H1 (cell line): ENCODE measurements at regions not wholly inside any gene's neighbourhood (a gene's known extent, or its start where the extent isn't known, plus 50 kb on each side); places are given as distances from the start of the nearest gene placed in this dataset.

ENCODE experiments used
- CTCF ChIA-PET: fragments of 300-600 bp; sonication (Branson Sonifier 250); formaldehyde crosslinking; loops from one replicate; lab custom pipeline; 2021; ENCODE audit not compliant: partially characterized antibody; lab: Charles Lee
- POLR2A ChIA-PET: fragments of 300-600 bp; sonication (Branson Sonifier 250); formaldehyde crosslinking; loops from one replicate; lab custom pipeline; 2021; ENCODE audit warnings: inconsistent platforms; ENCODE audit not compliant: partially characterized antibody; lab: Charles Lee
- DNase-seq, 2 experiments: peaks; one replicate each; pipeline versions ENCODE4 v3.0.0 to v3.0.0-alpha.2; 2010 to 2022; ENCODE audit warnings: low spot score in 2 of 2, low read depth in 1 of 2, mixed read lengths in 1 of 2
- FAIRE-seq: peaks from 2 replicates; lab custom pipeline; 2011; peaks lifted over from hg19 to GRCh38; lab: Jason Lieb, UNC
- H2AFZ ChIP-seq: 2 replicates; pipeline ENCODE4 v1.8.1; 2012; ENCODE audit warnings: low read length, inconsistent platforms
- H2AK5ac ChIP-seq: 2 replicates; pipeline ENCODE4 v1.6.1; 2013; ENCODE audit warnings: low read depth, low read length
- H2BK120ac ChIP-seq: replicated peaks from 2 replicates; pipeline ENCODE3; 2013; ENCODE audit warnings: low read depth, low read length, inconsistent platforms
- H2BK12ac ChIP-seq: 2 replicates; pipeline ENCODE4 v1.6.1; 2013; ENCODE audit warnings: low read depth, low read length
- H2BK15ac ChIP-seq: 2 replicates; pipeline ENCODE4 v1.6.1; 2013; ENCODE audit warnings: low read length
- H2BK20ac ChIP-seq: 2 replicates; pipeline ENCODE4 v1.6.1; 2013; ENCODE audit warnings: low read length
- H2BK5ac ChIP-seq: 2 replicates; pipeline ENCODE4 v1.6.1; 2013; ENCODE audit warnings: low read depth, low read length
- H3K14ac ChIP-seq: 2 replicates; pipeline ENCODE4 v1.6.1; 2013; ENCODE audit warnings: inconsistent platforms; ENCODE audit not compliant: insufficient read length
- H3K18ac ChIP-seq: 2 replicates; pipeline ENCODE4 v1.6.1; 2013; ENCODE audit warnings: low read length; ENCODE audit errors: extremely low read depth
- H3K23ac ChIP-seq: 2 replicates; pipeline ENCODE4 v1.6.1; 2013; ENCODE audit warnings: inconsistent platforms; ENCODE audit not compliant: insufficient read length
- H3K23me2 ChIP-seq: 2 replicates; pipeline ENCODE4 v1.6.1; 2013; ENCODE audit warnings: low read depth, low read length
- H3K27ac ChIP-seq: 2 replicates; pipeline ENCODE4 v1.6.1; 2011; ENCODE audit warnings: low read depth, low read length, inconsistent platforms
- H3K27me3 ChIP-seq, 4 experiments: replicated peaks in 1 of 4; 1 replicate in 1 of 4; 2 replicates in 3 of 4; pipeline versions ENCODE4 v1.6.1 to v1.8.1; 2011 to 2013; ENCODE audit warnings: low read length in 3 of 4, mild to moderate bottlenecking in 3 of 4, inconsistent platforms in 2 of 4, mixed read lengths in 2 of 4, moderate library complexity in 1 of 4; ENCODE audit not compliant: control insufficient read depth in 3 of 4, insufficient read depth in 3 of 4; ENCODE audit errors: extremely low read depth in 1 of 4
- H3K36me3 ChIP-seq, 4 experiments: 2 replicates each; pipeline versions ENCODE4 v1.6.1 to v1.8.1; 2011 to 2013; ENCODE audit warnings: mild to moderate bottlenecking in 4 of 4, low read length in 3 of 4, moderate library complexity in 2 of 4, control low read depth in 1 of 4, inconsistent platforms in 1 of 4; ENCODE audit not compliant: insufficient read depth in 4 of 4, control insufficient read depth in 2 of 4
- H3K4ac ChIP-seq: replicated peaks from 2 replicates; pipeline ENCODE3; 2013; ENCODE audit warnings: low read length, low read depth, mixed read lengths, inconsistent platforms; ENCODE audit not compliant: insufficient read length
- H3K4me1 ChIP-seq, 4 experiments: replicated peaks in 1 of 4; 1 replicate in 1 of 4; 2 replicates in 3 of 4; pipeline versions ENCODE4 v1.6.1 to v1.8.1; 2011 to 2013; ENCODE audit warnings: low read length in 3 of 4, inconsistent platforms in 2 of 4, mixed read lengths in 1 of 4; ENCODE audit not compliant: insufficient read depth in 4 of 4, control insufficient read depth in 3 of 4
- H3K4me2 ChIP-seq, 2 experiments: 2 replicates each; pipeline versions ENCODE4 v1.6.1 to v1.8.1; 2011 to 2013; ENCODE audit warnings: low read depth in 2 of 2, low read length in 2 of 2, control low read depth in 1 of 2, inconsistent platforms in 1 of 2, mild to moderate bottlenecking in 1 of 2; ENCODE audit not compliant: insufficient read depth in 1 of 2
- H3K4me3 ChIP-seq, 4 experiments: fragments of 200-600, 300-600 bp in 1 of 4; sonication (generic), shearing (Covaris generic), sonication (Bioruptor Twin) in 1 of 4; 2 replicates each; pipeline versions ENCODE4 v1.5.1 to v1.8.1; 2011 to 2016; ENCODE audit warnings: low read length in 4 of 4, low read depth in 3 of 4, control low read depth in 2 of 4, inconsistent platforms in 2 of 4, mild to moderate bottlenecking in 2 of 4, mixed read lengths in 1 of 4, moderate library complexity in 1 of 4; ENCODE audit not compliant: insufficient read depth in 2 of 4; ENCODE audit errors: extremely low read depth in 1 of 4
- H3K56ac ChIP-seq: replicated peaks from 2 replicates; pipeline ENCODE3; 2013; ENCODE audit warnings: low read depth, mild to moderate bottlenecking, mixed read lengths, low read length, inconsistent platforms; ENCODE audit not compliant: insufficient read length
- H3K79me1 ChIP-seq: 2 replicates; pipeline ENCODE4 v1.6.1; 2013; ENCODE audit warnings: low read depth, low read length, control low read depth
- H3K79me2 ChIP-seq, 2 experiments: 2 replicates each; pipeline versions ENCODE4 v1.6.1 to v1.8.1; 2012 to 2013; ENCODE audit warnings: low read length in 2 of 2, mild to moderate bottlenecking in 2 of 2, inconsistent platforms in 1 of 2; ENCODE audit not compliant: insufficient read depth in 2 of 2, control insufficient read depth in 1 of 2
- H3K9ac ChIP-seq, 4 experiments: replicated peaks in 1 of 4; 1 replicate in 1 of 4; 2 replicates in 3 of 4; pipeline versions ENCODE4 v1.6.1 to v1.8.1; 2011 to 2013; ENCODE audit warnings: low read depth in 3 of 4, low read length in 3 of 4, control low read depth in 2 of 4, mild to moderate bottlenecking in 2 of 4, moderate library complexity in 2 of 4, inconsistent platforms in 1 of 4; ENCODE audit errors: extremely low read depth in 1 of 4
- H3K9me3 ChIP-seq, 2 experiments: 2 replicates each; pipeline versions ENCODE4 v1.6.1 to v1.8.1; 2012 to 2013; ENCODE audit warnings: mild to moderate bottlenecking in 2 of 2, moderate library complexity in 2 of 2, control low read depth in 1 of 2, inconsistent platforms in 1 of 2, low read depth in 1 of 2, low read length in 1 of 2, mixed read lengths in 1 of 2; ENCODE audit not compliant: insufficient read depth in 2 of 2
- H4K20me1 ChIP-seq, 2 experiments: replicated peaks in 1 of 2; 2 replicates each; pipeline versions ENCODE3 to v1.8.1; 2011 to 2013; ENCODE audit warnings: inconsistent platforms in 2 of 2, low read length in 2 of 2, mild to moderate bottlenecking in 1 of 2; ENCODE audit not compliant: insufficient read depth in 2 of 2, control insufficient read depth in 1 of 2
- H4K5ac ChIP-seq: 2 replicates; pipeline ENCODE4 v1.6.1; 2013; ENCODE audit warnings: low read length, low read depth, mixed read lengths, inconsistent platforms; ENCODE audit not compliant: insufficient read length
- H4K8ac ChIP-seq: 2 replicates; pipeline ENCODE4 v1.8.0; 2013; ENCODE audit warnings: mild to moderate bottlenecking, moderate library complexity, low read length, inconsistent platforms; ENCODE audit not compliant: insufficient read depth; ENCODE audit errors: extremely low read depth
- H4K91ac ChIP-seq: replicated peaks from 2 replicates; pipeline ENCODE3; 2013; ENCODE audit warnings: low read length, mixed read lengths, inconsistent platforms; ENCODE audit not compliant: insufficient read length
- WGBS, 2 experiments: shearing (Covaris generic) in 1 of 2; methylation state at CpG; one replicate each; pipeline versions ENCODE4 v1.1.6 to v1.1.7; 2013 to 2015; ENCODE audit warnings: low lambda C conversion rate in 2 of 2, mixed read lengths in 2 of 2, inconsistent platforms in 1 of 2, low coverage in 1 of 2, missing lambda C conversion rate in 1 of 2; ENCODE audit not compliant: insufficient replicate concordance in 2 of 2, insufficient coverage in 1 of 2, insufficient read length in 1 of 2; ENCODE audit errors: extremely low coverage in 1 of 2, missing lambda C conversion rate in 1 of 2; 5-methylcytosine and 5-hydroxymethylcytosine counted together

GRCh38 chr5:54689411-54690251 lies 172.1 kb downstream of the SNX18 start:
- no peak overlapping the region for H3K9ac ChIP-seq
- no peak overlapping the region for H4K8ac ChIP-seq
- H2BK15ac ChIP-seq: no peak overlapping the region
- POLR2A ChIA-PET: no interaction called here
- WGBS, 2 experiments: 84% methylated on average over 3 of the region's 3 CpGs; no CpG with 5 or more reads in 1 of the 2 experiments
- no peaks in the 10 kb centered on the region for H3K23me2 ChIP-seq
- no peaks in the 10 kb centered on the region for H4K20me1 ChIP-seq
- H2BK5ac ChIP-seq: no peak overlapping the region
- H3K14ac ChIP-seq: no peak overlapping the region
- H3K4me2 ChIP-seq: no peak overlapping the region
- no peak overlapping the region for H3K27ac ChIP-seq
- no peaks in the 10 kb centered on the region for H3K79me1 ChIP-seq
- H3K27me3 ChIP-seq: no peaks in the 10 kb centered on the region
- no peak overlapping the region for H3K4me3 ChIP-seq
- H3K23ac ChIP-seq: no peak overlapping the region
- CTCF ChIA-PET: no interaction called here
- H2BK120ac ChIP-seq: no peak overlapping the region
- H2AK5ac ChIP-seq: no peak overlapping the region
- H2AFZ ChIP-seq: no peak overlapping the region
- FAIRE-seq: no peak
- no peaks in the 10 kb centered on the region for H3K79me2 ChIP-seq
- no peak overlapping the region for H2BK12ac ChIP-seq
- no peak overlapping the region for H3K18ac ChIP-seq
- H4K5ac ChIP-seq: no peak overlapping the region
- no peaks in the 10 kb centered on the region; a peak in 1 of 7 replicates for H3K4me1 ChIP-seq
- H3K36me3 ChIP-seq: no peaks in the 10 kb centered on the region
- H2BK20ac ChIP-seq: no peak overlapping the region
- no peak overlapping the region for H3K56ac ChIP-seq
- DNase-seq: no peak
- H3K9me3 ChIP-seq: no peaks in the 10 kb centered on the region
- no peak overlapping the region for H3K4ac ChIP-seq
- H4K91ac ChIP-seq: no peak overlapping the region
